ENCODE measurements at regions not wholly inside any gene's neighbourhood (a gene's known extent, or its start where the extent isn't known, plus 50 kb on each side); places are given as distances from the start of the nearest gene placed in this dataset.
"Not testable (repeated sequence)": the region's sequence is repeated elsewhere in the genome, so short reads cannot be mapped to it uniquely, and the experiment has no call there.

GRCh38 chr3:166100730-166101129 is 263.5 kb upstream of the BCHE start:
- DNase-seq (ENCODE audit: extremely low read depth in 1 of 11, low read depth in 9 of 11, low spot score in 4 of 11) = no peak

GRCh38 chr3:166089575-166089974 is 252.4 kb upstream of the BCHE start:
- DNase-seq (ENCODE audit: extremely low read depth in 1 of 11, low read depth in 9 of 11, low spot score in 4 of 11) = no peak

GRCh38 chr3:166085164-166085856 is 248.1 kb upstream of the BCHE start:
- DNase-seq (ENCODE audit: extremely low read depth in 1 of 11, low read depth in 9 of 11, low spot score in 4 of 11) = no peak

DNA sequence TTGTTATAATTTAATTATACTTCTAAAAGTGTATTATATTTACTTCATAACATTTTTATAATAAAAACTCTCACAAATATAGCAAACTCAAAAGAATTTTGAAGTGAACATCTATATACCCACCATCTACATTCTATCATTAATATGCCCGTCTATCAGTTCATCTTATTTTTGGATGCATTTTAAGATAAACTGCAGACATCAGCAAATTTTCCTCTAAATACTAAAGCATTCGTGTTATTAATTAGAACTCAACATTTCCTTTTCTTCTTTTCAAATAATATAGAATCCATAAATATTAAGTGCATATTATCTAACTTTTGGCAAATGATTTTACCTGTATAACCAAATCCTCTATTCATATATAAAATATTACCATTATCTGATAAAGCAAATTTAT is 242.9 kb upstream of the BCHE start:
- no peak for DNase-seq (ENCODE audit: extremely low read depth in 1 of 11, low read depth in 9 of 11, low spot score in 4 of 11)

DNA sequence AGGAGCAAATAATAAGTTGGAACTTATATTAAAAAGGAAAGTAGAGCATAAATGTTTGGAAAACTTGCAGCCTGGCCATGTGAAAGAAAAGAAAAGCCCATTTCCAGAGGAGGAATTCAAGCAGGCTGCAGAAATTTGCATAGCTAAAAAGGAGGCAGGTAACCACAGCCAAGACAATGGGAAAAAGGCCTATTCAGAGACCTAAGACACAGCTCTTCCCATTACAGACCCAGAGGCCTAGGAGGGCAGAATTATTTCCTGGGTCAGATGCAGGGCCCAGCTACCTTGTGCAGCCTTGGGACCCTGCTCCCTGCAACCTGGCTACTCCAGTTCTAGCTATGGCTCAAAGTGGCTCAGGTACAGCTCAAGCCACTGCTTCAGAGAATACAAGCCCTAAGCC is 234.6 kb upstream of the BCHE start:
- DNase-seq (ENCODE audit: extremely low read depth in 1 of 11, low read depth in 9 of 11, low spot score in 4 of 11) = no peak

GRCh38 chr3:166064476-166064875 is 227.3 kb upstream of the BCHE start:
- no peak for DNase-seq (ENCODE audit: extremely low read depth in 1 of 11, low read depth in 9 of 11, low spot score in 4 of 11)

DNA sequence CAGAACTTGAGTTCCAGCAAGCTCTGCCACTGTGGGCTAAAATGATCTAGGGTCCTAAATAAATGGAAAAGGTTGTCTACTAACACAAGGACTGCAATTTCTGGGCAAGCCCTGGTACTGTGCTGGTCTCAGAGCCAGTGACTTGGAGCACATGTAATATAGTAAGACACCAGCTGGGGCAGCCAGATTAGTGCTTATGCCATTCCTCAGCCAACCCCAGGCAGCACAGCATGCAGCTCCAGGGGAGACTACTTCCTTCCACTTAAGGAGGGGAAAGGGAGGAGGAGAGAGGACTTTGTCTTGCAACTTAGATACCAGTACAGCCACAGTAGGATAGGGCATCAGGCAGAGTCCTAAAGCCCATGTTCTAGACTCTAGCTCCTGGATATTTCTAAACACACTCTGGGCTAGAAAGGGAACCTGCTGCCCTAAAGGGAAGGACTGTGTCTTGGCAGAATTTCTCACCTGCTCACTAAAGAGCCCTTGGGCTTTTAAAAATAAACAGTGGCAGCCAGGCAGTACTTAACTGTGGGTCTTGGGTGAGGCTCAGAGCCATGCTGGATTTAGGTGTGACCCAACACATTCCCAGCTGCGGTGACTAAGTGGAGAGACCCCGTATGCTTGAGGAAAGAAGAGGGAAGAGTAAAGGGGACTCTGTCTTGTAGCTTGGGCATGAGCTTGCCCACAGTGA is 223.7 kb upstream of the BCHE start:
- DNase-seq (ENCODE audit: extremely low read depth in 1 of 11, low read depth in 9 of 11, low spot score in 4 of 11) = no peak

- DNase-seq (ENCODE audit: extremely low read depth in 1 of 11, low read depth in 9 of 11, low spot score in 4 of 11) = no peak
Observed at GRCh38 chr3:166052440-166052839, 215.2 kb upstream of the BCHE start.

DNA sequence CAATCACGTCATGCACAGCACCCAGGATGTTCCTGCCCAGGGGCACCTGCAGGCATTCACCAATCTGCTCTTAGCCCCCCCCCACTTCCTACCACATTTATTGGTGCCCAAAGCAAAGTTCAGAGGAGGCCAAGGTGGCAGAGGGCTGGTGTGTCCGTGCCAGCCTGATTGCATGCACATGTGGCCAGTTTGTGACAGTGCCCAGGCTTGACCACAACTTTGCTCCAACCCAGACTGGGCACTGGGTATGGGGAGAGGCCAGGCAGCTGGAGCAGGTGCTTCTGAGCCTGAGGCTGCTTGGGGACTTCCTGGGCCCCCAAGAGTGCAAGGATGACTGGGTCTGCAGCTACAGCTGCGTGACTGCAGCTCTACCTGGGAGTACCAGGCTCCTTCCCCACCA is 192.3 kb upstream of the BCHE start:
- no peak for DNase-seq (ENCODE audit: extremely low read depth in 1 of 11, low read depth in 9 of 11, low spot score in 4 of 11)

DNA sequence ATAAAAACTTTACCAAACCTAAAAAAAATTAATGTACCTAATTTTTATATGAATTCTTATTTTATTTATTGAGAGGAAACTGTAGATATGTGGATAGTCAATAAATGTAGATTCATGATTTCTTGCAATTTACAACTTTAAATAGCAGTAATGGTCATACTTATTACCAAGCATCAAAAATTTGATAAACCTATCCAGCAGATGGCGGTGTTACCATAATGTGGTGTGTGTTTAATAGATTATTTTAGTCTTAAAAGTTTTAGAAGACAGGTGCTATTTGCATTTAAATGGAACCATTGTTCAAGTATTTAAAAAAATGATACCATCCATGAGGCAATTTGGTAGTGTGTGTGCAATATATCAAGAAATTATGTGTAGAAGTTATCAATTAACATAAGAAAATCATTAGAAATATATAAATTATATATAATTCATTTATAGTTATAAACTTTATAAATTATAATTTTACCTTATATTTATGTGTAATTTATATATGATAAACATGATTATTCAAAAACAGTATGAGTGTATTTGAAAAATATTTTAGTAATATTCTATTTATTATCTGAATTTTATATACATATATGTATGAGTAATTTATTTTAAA is 176.0 kb upstream of the BCHE start:
- DNase-seq (ENCODE audit: extremely low read depth in 1 of 11, low read depth in 9 of 11, low spot score in 4 of 11) = peak in 10 of 11 donors; percentile 3 to 29 (median 14)

- no peak for DNase-seq (ENCODE audit: extremely low read depth in 1 of 11, low read depth in 9 of 11, low spot score in 4 of 11)
Observed at GRCh38 chr3:166011771-166012170, 174.5 kb upstream of the BCHE start.

DNA sequence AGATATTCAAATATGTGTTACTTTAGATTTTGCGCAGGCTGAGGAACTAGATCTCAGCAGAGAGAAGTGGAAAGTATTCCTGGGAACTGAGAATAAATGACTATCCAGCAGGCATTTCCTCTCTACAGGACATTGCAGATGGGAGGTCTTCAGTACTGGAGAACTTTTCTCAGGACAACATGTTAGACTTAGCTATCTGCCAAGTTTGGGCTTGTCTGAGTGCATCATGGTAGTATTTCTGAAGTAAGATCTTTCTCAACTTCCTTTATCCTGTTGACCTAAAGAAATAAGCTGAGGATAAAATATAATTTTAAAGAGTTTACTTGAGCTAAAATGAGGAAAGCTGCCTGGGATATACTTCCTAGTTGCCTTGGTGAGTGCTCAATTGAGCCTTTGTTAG is 167.9 kb upstream of the BCHE start:
- DNase-seq (ENCODE audit: extremely low read depth in 1 of 11, low read depth in 9 of 11, low spot score in 4 of 11) = no peak

DNA sequence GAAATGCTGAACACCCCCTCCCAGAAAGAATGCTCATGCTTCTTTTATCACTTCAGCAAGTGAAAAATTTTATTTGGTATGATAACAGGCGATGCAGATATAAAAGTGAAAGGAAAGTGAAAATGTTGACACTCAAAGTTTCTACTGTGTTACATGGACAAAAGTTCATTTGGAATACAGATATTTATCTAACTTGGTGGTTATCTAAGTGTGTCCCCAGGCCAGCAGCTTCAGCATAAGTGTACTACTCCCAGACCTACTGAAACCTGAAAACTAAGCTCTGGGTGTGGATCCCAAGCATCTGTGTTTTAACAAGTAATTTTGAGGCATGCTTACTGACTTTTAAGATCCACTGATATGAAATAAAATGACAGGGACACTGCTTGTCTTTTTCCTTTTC is 157.1 kb upstream of the BCHE start:
- DNase-seq (ENCODE audit: extremely low read depth in 1 of 11, low read depth in 9 of 11, low spot score in 4 of 11) = no peak

DNA sequence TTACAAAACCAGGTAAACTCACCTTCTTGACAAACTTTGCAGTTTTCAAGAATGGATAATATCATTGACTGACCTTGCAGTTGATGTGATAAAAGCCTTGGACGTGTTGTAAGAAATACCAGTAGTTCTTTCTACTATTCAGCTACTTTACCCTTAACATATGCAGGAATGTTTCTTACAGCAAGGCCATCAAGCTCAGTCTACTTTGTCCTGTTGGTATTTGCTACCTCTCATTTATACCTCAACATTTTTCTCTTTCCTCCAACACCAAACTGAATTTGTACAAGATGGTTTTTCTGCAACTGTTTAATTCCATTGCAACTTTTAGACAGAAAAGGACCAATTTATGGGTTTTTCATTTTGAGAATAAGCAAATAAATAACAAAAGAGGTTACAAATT is 147.4 kb upstream of the BCHE start:
- DNase-seq (ENCODE audit: extremely low read depth in 1 of 11, low read depth in 9 of 11, low spot score in 4 of 11) = no peak

DNA sequence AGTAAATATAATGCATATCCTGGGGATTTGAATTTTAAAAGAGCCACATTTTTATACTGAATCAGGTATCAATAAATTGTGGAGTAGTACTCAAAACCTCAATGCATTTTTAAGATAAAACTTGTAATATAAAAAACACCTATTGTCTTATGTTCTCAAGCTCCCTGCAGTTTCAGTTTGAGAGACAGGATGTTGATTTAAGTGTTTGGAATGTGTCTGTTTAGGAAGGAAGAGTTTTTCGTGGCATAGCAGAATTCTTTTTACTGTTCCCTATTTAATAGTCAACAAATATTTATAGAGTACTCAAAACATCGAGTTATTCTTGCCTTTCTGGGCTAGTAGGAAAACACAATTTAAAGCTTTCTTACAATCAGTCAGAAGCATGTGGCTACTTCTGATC is 146.1 kb upstream of the BCHE start:
- no peak for DNase-seq (ENCODE audit: extremely low read depth in 1 of 11, low read depth in 9 of 11, low spot score in 4 of 11)

DNA sequence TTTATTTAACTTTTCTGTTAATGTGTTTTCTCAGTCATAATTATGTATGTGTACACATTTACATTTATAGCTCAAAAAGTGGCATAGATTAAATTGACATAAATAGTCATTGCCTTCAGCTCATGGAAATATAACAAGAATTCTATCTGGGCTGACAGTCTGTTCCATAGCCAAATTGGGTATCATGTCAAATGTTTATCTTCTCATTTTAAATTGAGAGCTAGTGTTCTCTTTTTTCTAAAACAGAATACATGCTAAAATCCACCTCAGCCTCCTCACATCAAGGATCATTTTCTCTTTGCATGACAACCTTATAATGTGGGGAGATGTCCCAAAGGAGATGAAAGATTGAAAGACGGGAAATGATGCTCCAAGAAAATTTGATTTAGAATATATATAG is 144.1 kb upstream of the BCHE start:
- no peak for DNase-seq (ENCODE audit: extremely low read depth in 1 of 11, low read depth in 9 of 11, low spot score in 4 of 11)

DNA sequence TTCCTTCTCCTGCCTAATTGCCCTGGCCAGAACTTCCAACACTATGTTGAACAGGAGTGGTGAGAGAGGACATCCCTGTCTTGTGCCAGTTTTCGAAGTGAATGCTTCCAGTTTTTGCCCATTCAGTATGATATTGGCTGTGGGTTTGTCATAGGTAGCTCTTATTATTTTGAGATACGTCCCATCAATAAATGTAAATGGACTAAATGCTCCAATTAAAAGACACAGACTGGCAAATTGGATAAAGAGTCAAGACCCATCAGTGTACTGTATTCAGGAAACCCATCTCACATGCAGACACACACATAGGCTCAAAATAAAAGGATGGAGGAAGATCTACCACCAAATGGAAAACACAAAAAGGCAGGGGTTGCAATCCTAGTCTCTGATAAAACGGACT is 123.6 kb upstream of the BCHE start:
- DNase-seq (ENCODE audit: extremely low read depth in 1 of 11, low read depth in 9 of 11, low spot score in 4 of 11) = not testable (repeated sequence)

- no peak for DNase-seq (ENCODE audit: extremely low read depth in 1 of 11, low read depth in 9 of 11, low spot score in 4 of 11)
Observed at GRCh38 chr3:165954171-165954570, 116.9 kb upstream of the BCHE start.

DNA sequence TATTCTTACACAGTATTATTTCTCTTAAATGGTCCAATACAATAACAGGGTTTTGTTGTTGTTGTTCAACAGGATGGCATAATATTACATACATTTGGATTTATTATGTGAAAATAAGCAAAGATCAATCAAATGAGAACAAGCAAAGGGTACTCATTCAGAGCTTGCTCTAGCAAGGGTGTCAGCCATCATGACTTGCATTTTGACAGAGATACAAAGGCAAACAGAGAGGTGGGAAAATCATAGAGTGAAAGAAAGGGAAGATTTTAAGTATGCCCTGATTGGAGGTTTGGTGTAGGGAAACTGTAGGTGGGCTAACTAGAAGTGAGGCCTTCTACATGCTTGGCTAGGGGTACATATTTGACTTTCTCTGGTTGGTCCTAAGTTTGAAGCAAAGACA is 109.1 kb upstream of the BCHE start:
- DNase-seq (ENCODE audit: extremely low read depth in 1 of 11, low read depth in 9 of 11, low spot score in 4 of 11) = no peak

GRCh38 chr3:165938986-165939540 is 101.8 kb upstream of the BCHE start:
- DNase-seq (ENCODE audit: extremely low read depth in 1 of 11, low read depth in 9 of 11, low spot score in 4 of 11) = no peak

Data from renal cortex interstitium (tissue), 11 donors.